ENCODE measurements at regions not wholly inside any gene's neighbourhood (a gene's known extent, or its start where the extent isn't known, plus 50 kb on each side); places are given as distances from the start of the nearest gene placed in this dataset.
"Not testable (repeated sequence)": the region's sequence is repeated elsewhere in the genome, so short reads cannot be mapped to it uniquely, and the experiment has no call there.

GRCh38 chr5:112472614-112473013 lies 53.5 kb upstream of the EPB41L4A start:
- DNase-seq: no peak

DNA sequence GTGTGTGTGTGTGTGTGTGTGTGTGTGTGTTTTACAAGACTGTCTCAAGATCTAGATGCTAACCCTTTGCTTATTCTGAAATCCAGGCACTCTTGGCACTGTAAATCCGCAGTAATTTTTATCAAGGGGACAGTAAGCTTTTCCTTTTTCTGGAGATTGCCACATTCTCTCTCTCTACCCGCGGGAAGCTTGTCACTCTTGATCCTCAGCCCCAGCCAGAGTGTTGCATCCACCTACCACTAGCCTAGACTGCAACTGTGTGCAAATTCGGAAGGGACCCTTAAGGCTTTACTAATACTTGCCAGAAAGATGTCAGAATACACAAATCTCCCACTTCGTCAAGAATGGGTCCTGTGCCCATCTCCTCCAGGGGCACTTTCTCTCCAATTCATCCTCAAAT lies 54.9 kb upstream of the EPB41L4A start:
- DNase-seq: no peak

DNA sequence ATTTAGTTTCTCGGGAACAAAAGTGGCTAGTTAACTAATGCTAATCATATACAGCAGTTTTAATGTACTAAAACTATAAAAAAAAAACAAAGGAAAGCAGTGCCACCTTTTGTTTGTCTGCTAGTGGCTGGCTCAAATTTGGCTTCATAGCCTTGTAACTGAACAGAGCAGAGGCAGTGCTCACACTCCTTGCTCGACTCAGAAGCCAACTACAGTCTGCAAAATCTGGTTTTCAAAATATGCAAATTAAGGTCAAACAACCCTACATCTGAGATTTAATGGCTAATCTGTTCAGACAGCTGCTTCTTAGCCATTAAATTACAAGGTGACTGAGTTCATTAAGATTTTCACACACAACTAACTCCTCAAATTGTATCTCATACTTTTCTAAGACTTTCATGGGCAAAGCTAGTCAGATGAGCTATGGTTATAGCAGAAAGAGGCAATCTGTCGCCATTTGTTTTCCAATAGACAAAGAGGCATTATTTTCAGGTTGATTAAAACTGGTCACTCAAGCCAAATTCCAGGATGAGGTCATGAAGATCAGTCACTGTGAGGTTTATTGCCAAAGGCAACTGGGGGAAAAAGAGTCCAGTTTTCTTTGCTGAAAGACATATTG lies 56.8 kb upstream of the EPB41L4A start:
- DNase-seq: no peak

GRCh38 chr5:112479418-112479817 lies 60.3 kb upstream of the EPB41L4A start:
- no peak for DNase-seq

- no peak for DNase-seq
Observed at GRCh38 chr5:112480501-112480900, 61.4 kb upstream of the EPB41L4A start.

GRCh38 chr5:112483704-112484103 lies 64.6 kb upstream of the EPB41L4A start:
- DNase-seq: no peak

- DNase-seq: no peak
Observed at GRCh38 chr5:112485934-112486355, 66.9 kb upstream of the EPB41L4A start.

DNA sequence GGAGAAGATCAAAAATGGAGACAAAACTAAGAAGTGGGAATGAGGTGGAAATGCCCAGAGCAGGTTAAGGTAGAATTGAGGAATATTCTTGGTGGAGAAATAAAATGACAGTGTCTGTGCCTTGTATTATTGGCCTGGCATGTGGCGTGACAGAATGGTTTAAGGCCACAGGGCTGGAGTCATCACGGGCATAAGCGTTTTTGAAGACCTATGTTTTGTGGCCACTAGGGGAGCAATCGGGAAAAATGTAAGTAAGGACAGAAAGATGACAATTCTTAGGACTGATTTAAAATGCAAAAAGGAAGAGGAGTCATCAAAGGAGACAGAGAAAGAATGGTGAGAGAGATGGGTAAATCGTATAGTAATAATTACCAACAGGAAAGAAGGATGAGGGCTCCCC lies 72.2 kb upstream of the EPB41L4A start:
- no peak for DNase-seq

DNA sequence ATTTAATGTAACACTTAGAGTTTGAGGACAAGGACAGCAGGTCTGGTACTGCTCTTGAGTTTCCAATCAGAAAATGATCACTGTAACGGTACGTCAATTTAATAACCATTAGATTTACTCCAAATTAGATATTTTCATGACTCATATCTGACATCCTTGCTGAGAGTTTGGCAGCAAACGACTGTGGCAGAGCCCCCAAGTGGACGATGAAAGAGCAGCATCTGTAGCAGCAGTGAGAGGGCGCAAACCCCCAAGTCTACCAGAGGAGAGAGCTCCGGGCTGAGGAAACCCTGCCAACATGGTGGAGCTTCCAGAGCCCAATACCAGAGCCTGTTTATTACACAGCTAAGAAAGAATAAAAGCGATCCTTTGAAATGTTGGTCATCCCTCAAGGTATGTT lies 73.2 kb upstream of the EPB41L4A start:
- peak; percentile 34 for DNase-seq

DNA sequence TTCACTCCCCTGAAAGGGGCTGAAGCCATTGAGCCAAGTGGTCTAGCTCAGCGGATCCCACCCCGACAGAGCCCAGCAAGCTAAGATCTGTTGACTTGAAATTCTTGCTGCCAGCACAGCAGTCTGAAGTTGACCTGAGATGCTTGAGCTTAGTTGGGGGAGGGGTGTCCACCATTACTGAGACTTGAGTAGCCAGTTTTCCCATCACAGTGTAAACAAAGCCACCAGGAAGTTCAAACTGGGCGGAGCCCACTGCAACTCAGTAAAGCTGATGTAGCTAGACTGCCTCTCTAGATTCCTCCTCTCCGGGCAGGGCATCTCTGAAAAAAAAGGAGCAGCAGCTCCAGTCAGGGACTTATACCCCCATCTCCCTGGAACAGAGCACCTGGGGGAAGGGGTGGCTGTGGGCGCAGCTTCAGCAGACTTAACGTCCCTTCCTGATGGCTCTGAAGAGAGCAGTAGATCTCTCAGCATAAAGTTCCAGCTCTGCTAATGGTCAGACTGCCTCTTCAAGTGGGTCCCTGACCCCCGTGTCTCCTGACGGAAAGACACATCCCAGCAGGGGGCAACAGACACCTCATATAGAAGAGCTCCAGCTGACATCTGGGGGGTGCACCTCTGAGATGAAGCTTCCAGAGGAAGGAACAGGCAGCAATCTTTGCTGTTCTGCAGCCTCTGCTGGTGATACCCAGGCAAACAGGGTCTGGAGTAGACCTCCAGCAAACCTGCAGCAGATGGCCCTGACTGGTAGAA lies 84.8 kb upstream of the EPB41L4A start:
- not testable (repeated sequence) for DNase-seq

DNA sequence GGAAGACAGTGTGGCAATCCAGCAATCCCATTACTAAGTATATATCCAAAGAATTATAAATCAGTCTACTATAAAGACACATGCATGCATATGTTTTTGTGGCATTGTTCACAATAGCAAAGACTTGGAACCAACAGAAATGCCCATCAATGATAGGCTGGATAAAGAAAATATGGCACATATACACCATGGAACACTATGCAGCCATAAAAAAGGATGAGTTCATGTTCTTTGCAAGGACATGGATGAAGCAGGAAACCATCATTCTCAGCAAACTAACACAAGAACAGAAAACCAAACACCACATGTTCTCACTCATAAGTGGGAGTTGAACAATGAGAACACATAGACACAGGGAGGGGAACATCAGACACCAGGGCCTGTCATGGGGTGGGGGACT lies 90.0 kb upstream of the EPB41L4A start:
- DNase-seq: not testable (repeated sequence)

GRCh38 chr5:112511920-112512319 lies 92.8 kb upstream of the EPB41L4A start:
- no peak for DNase-seq

GRCh38 chr5:112512901-112513300 lies 93.8 kb upstream of the EPB41L4A start:
- no peak for DNase-seq

DNA sequence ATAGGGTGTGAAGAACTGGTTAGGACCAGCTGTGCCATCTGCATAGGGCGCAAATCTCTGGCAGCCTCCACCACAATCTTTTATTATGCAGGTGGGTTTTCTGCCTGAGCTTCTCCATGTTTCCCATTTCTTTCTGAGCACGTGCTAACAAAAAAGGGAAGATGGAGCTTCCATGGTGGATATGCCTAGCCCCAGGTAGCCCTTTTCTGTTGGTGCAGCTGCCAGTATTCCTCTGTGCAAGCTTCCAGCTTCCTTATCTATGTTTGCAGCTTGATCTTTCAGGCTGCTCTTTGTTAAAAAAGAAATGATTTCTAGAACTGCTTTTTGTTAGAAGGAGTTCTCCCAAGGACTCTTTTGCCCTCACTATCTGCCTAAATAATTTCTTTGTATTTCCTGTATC lies 95.0 kb upstream of the EPB41L4A start:
- no peak for DNase-seq

- not testable (repeated sequence) for DNase-seq
Observed at GRCh38 chr5:112520474-112520873, 101.4 kb upstream of the EPB41L4A start.

DNA sequence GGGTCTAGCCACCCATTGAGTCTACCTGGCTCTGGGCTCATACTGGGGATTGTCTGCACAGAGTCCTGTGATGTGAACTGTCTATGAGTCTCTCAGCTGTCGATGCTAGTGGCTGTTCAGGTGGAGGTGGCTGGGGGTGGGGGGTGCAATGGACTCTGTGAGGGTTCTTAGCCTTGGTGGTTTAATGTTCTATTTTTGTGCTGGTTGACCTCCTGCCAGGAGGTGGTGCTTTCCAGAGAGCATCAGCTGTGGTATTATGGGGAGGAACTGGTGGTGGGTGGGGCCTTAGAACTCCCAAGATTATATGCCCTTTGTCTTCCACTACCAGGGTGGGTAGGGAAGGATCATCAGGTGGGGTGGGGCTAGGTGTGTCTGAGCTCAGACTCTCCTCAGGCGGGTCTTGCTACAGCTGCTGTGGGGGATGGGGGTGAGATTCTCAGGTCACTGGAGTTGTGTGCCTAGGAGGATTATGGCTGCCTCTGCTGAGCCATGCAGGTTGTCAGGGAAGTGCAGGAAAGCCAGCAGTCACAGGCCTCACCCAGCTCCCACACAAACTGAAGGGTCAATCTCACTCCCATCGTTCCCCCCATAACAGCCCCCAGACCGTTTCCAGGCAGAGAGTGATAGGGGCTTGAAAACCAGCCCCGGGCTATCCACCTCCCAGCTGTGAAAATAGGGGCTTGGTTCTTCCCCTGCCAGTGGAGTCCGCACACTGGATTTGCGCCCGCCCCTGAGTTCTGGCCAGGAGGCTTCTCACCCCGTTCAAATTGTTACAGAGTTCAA lies 104.0 kb upstream of the EPB41L4A start:
- not testable (repeated sequence) for DNase-seq

- not testable (repeated sequence) for DNase-seq
Observed at GRCh38 chr5:112523674-112524263, 104.7 kb upstream of the EPB41L4A start.

DNA sequence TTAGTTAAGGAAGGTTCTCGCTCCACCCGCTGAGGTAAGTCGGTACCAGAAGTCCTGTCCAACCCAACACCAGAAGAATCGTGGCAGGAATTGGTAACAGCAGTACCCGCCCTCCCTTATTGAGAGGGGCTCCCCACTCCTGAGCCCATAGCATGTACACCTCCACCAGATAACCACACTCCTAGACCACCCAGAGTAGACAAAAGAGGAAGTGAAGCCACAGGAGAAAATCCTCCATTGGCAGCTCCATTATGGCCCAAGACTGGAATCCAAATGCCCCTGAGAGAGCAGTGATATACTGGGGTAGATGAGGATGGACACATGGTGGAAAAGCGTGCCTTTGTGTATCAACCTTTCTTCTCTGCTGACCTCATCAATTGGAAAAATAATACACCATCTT lies 106.1 kb upstream of the EPB41L4A start:
- DNase-seq: no peak

DNA sequence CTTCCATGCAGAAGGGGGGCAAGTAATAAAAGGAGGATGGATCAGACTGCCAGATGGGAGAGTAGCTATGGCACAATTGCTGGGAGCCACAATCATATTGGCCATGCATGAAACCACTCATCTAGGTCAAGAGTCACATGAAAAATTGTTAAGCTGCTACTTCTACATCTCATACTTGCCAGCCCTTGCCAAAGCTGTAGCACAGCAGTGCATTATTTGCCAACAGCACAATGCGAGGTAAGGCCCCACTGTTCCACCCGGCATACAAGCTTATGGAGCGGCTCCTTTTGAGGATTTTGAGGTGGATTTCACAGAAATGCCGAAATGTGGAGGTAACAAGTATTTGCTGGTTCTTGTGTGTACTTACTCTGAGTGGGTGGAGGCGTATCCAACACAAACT lies 109.9 kb upstream of the EPB41L4A start:
- DNase-seq: no peak

GRCh38 chr5:112529525-112529924 lies 110.4 kb upstream of the EPB41L4A start:
- DNase-seq: no peak

DNA sequence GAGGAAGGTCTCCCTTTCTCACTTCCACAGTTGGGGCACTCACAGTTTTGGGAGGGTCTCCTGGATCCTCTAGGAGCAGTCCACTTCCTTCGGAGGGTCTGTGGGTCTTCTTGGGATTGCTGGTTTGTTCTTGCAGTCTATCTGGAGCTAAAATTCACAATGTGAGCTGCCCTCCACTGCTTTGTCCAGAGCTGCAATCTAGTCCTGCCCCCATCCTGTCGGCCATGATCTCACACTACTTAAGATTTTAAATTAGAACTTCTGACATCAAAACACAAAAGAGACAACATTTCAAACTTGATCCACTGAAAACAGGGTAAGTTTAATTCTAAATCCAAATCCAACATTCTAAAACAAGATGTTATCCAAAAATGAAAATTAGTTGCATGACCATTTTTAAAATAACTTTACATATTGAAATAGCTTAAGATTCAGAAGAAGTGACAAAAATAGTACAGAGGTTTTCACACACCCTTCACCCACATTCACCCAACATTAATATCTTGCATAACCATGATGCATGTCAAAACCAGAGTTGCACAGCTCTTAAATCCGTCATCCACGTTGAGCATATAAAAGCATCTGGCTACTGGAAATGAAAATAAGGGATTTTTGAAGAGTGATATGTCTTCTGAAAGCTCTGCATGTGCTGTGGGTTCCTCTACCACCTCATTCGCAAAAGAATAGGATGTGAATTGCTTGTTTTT lies 113.7 kb upstream of the EPB41L4A start:
- no peak for DNase-seq

- DNase-seq: no peak
Observed at GRCh38 chr5:112533362-112533761, 114.3 kb upstream of the EPB41L4A start.

GRCh38 chr5:112534067-112534583 lies 115.0 kb upstream of the EPB41L4A start:
- no peak for DNase-seq
